ENCODE measurements at regions not wholly inside any gene's neighbourhood (a gene's known extent, or its start where the extent isn't known, plus 50 kb on each side); places are given as distances from the start of the nearest gene placed in this dataset.
"Not testable (repeated sequence)": the region's sequence is repeated elsewhere in the genome, so short reads cannot be mapped to it uniquely, and the experiment has no call there.

- Mint-ChIP-seq H3K9me3 (ENCODE audit: insufficient read depth) (no peaks in the 10 kb centered on the region), H3K4me1 (peaks cover 3% of the 10 kb centered on the region), H3K27me3 (peaks cover 19% of the 10 kb centered on the region), H3K27ac (no peak overlapping the region), H3K4me3 (no peak overlapping the region)
- no peak overlapping the region for H3K4me2 ChIP-seq (replicated peaks; ENCODE audit: low read depth, low read length, poor library complexity, severe bottlenecking)
- no peaks in the 10 kb centered on the region for H3K9me3 ChIP-seq (ENCODE audit: control extremely low read depth in 1 of 3, control insufficient read depth in 2 of 3, insufficient read depth in 1 of 3, low read length in 2 of 3)
- ATAC-seq (ENCODE audit: low read depth), result no peak
- no peaks in the 10 kb centered on the region for H3K36me3 ChIP-seq (replicated peaks in 1 of 2; ENCODE audit: control extremely low read depth in 1 of 2, control insufficient read depth in 1 of 2, extremely low read depth in 1 of 2, insufficient read depth in 2 of 2, low read length in 1 of 2)
- peaks cover 0 to 7% (median 3%) of the 10 kb centered on the region in 4 experiments for H3K27me3 ChIP-seq (replicated peaks in 1 of 4; ENCODE audit: control extremely low read depth in 1 of 4, control insufficient read depth in 3 of 4, insufficient read depth in 4 of 4, low read length in 3 of 4)
- H3K9ac ChIP-seq (ENCODE audit: low read length), result no peak overlapping the region
- no peak overlapping the region for H3K4me3 ChIP-seq (ENCODE audit: control extremely low read depth in 1 of 5, extremely low read depth in 1 of 5, insufficient read depth in 1 of 5, low read depth in 2 of 5, low read length in 4 of 5)
- no peak overlapping the region for H2AFZ ChIP-seq (ENCODE audit: insufficient read depth, low read depth, low read length, poor library complexity, severe bottlenecking)
- peaks cover 0 to 3% of the 10 kb centered on the region in 2 donors for H3K4me1 ChIP-seq (ENCODE audit: control insufficient read depth in 2 of 2, insufficient read depth in 2 of 2, low read length in 2 of 2)
- intact Hi-C loops (cut with micrococcal nuclease), result no loop called here
- no peak overlapping the region for H3K27ac ChIP-seq (ENCODE audit: low read length in 2 of 2)
- H3K79me2 ChIP-seq (ENCODE audit: control insufficient read depth, insufficient read depth, low read length), result no peaks in the 10 kb centered on the region
- H4K20me1 ChIP-seq (ENCODE audit: control insufficient read depth, insufficient read depth, low read length, poor library complexity, severe bottlenecking), result no peaks in the 10 kb centered on the region
- ChIA-PET POLR2A (no interaction called here), CTCF (interaction anchor here (1.3 to 6.6 kb wide), 3 partner anchors 904 to 913 kb away, joined by 7 to 99 read pairs (median 36); no protein-coding TSS in a partner anchor)
- TF ChIP-seq CTCF (IDR thresholded peaks at IDR 0.05), result no peak
- no peak for TF ChIP-seq EZH2 (IDR thresholded peaks at IDR 0.05; ENCODE audit: borderline replicate concordance, insufficient read depth, low read depth, low read length, poor library complexity, severe bottlenecking)
- no CpG with 5 or more reads among the region's 1 CpG for WGBS (ENCODE audit: insufficient coverage)
- no peak for DNase-seq
Measured at GRCh38 chr5:87777877-87778276, 365.1 kb upstream of the CCNH start.

DNA sequence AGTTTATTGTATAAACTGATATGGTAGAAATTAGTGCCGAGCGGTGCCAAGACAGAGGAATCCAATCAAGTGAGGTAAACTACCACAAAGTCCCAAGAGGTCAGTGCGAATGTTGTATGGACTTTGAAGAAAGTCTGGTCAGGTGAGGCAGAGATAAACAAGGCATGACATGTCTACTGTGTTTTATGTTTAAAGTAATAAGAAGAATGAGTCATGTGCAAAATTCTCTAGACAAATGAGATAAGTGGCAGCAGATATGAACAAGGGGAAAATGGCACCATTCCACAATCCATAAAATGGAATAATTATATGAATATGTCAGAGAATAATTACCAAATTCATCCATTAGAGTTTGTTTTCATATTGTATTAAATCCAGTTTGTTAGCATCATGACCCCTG lies 364.1 kb upstream of the CCNH start:
- Histone ChIP-seq H3K27ac (ENCODE audit: low read length in 2 of 2) (no peak overlapping the region), H2AFZ (ENCODE audit: insufficient read depth, low read depth, low read length, poor library complexity, severe bottlenecking) (no peak overlapping the region), H3K4me2 (replicated peaks; ENCODE audit: low read depth, low read length, poor library complexity, severe bottlenecking) (no peak overlapping the region), H3K4me3 (ENCODE audit: control extremely low read depth in 1 of 5, extremely low read depth in 1 of 5, insufficient read depth in 1 of 5, low read depth in 2 of 5, low read length in 4 of 5) (no peak overlapping the region), H3K9ac (ENCODE audit: low read length) (no peak overlapping the region), H3K79me2 (ENCODE audit: control insufficient read depth, insufficient read depth, low read length) (no peaks in the 10 kb centered on the region), H3K9me3 (ENCODE audit: control extremely low read depth in 1 of 3, control insufficient read depth in 2 of 3, insufficient read depth in 1 of 3, low read length in 2 of 3) (no peaks in the 10 kb centered on the region), H3K27me3 (replicated peaks in 1 of 4; ENCODE audit: control extremely low read depth in 1 of 4, control insufficient read depth in 3 of 4, insufficient read depth in 4 of 4, low read length in 3 of 4) (peaks cover 0 to 5% (median 2%) of the 10 kb centered on the region in 4 experiments), H3K4me1 (ENCODE audit: control insufficient read depth in 2 of 2, insufficient read depth in 2 of 2, low read length in 2 of 2) (peaks cover 0 to 3% of the 10 kb centered on the region in 2 donors), H3K36me3 (replicated peaks in 1 of 2; ENCODE audit: control extremely low read depth in 1 of 2, control insufficient read depth in 1 of 2, extremely low read depth in 1 of 2, insufficient read depth in 2 of 2, low read length in 1 of 2) (no peaks in the 10 kb centered on the region), H4K20me1 (ENCODE audit: control insufficient read depth, insufficient read depth, low read length, poor library complexity, severe bottlenecking) (no peaks in the 10 kb centered on the region)
- TF ChIP-seq CTCF (IDR thresholded peaks at IDR 0.05) (no peak), EZH2 (IDR thresholded peaks at IDR 0.05; ENCODE audit: borderline replicate concordance, insufficient read depth, low read depth, low read length, poor library complexity, severe bottlenecking) (no peak)
- POLR2A ChIA-PET, result no interaction called here
- DNase-seq, result no peak
- 94% methylated on average over 3 of the region's 3 CpGs for WGBS (ENCODE audit: insufficient coverage)
- intact Hi-C loops (cut with micrococcal nuclease), result no loop called here
- no peak for ATAC-seq (ENCODE audit: low read depth)
- CTCF ChIA-PET, result interaction anchor here (1.4 kb wide), 1 partner anchor 914 kb away, joined by 5 read pairs; no protein-coding TSS in a partner anchor
- H3K4me3 Mint-ChIP-seq, result no peak overlapping the region
- no peak overlapping the region for H3K27ac Mint-ChIP-seq
- peaks cover 17% of the 10 kb centered on the region for H3K27me3 Mint-ChIP-seq
- no peaks in the 10 kb centered on the region for H3K9me3 Mint-ChIP-seq (ENCODE audit: insufficient read depth)
- H3K4me1 Mint-ChIP-seq, result peaks cover 3% of the 10 kb centered on the region

GRCh38 chr5:87776302-87776701 lies 363.6 kb upstream of the CCNH start:
- H3K27ac ChIP-seq (ENCODE audit: low read length in 2 of 2); H3K27ac Mint-ChIP-seq; H3K4me1 Mint-ChIP-seq; H3K4me2 ChIP-seq (replicated peaks; ENCODE audit: low read depth, low read length, poor library complexity, severe bottlenecking); H2AFZ ChIP-seq (ENCODE audit: insufficient read depth, low read depth, low read length, poor library complexity, severe bottlenecking); H3K4me1 ChIP-seq (ENCODE audit: control insufficient read depth in 2 of 2, insufficient read depth in 2 of 2, low read length in 2 of 2); H3K4me3 Mint-ChIP-seq; H3K36me3 ChIP-seq (replicated peaks in 1 of 2; ENCODE audit: control extremely low read depth in 1 of 2, control insufficient read depth in 1 of 2, extremely low read depth in 1 of 2, insufficient read depth in 2 of 2, low read length in 1 of 2); H3K9me3 Mint-ChIP-seq (ENCODE audit: insufficient read depth); POLR2A ChIA-PET; H3K9me3 ChIP-seq (ENCODE audit: control extremely low read depth in 1 of 3, control insufficient read depth in 2 of 3, insufficient read depth in 1 of 3, low read length in 2 of 3); H3K27me3 ChIP-seq (replicated peaks in 1 of 4; ENCODE audit: control extremely low read depth in 1 of 4, control insufficient read depth in 3 of 4, insufficient read depth in 4 of 4, low read length in 3 of 4); DNase-seq; intact Hi-C loops (cut with micrococcal nuclease); H3K4me3 ChIP-seq (ENCODE audit: control extremely low read depth in 1 of 5, extremely low read depth in 1 of 5, insufficient read depth in 1 of 5, low read depth in 2 of 5, low read length in 4 of 5); H3K79me2 ChIP-seq (ENCODE audit: control insufficient read depth, insufficient read depth, low read length); H4K20me1 ChIP-seq (ENCODE audit: control insufficient read depth, insufficient read depth, low read length, poor library complexity, severe bottlenecking); H3K9ac ChIP-seq (ENCODE audit: low read length); ATAC-seq (ENCODE audit: low read depth): not testable (repeated sequence)
- CTCF ChIA-PET, result interaction anchor here (1.4 kb wide), 1 partner anchor 914 kb away, joined by 5 read pairs; no protein-coding TSS in a partner anchor
- peaks cover 15% of the 10 kb centered on the region for H3K27me3 Mint-ChIP-seq
- 91% methylated on average over 5 of the region's 7 CpGs for WGBS (ENCODE audit: insufficient coverage)

Data from B cell (primary cell).